ENCODE measurements at regions not wholly inside any gene's neighbourhood (a gene's known extent, or its start where the extent isn't known, plus 50 kb on each side); places are given as distances from the start of the nearest gene placed in this dataset.

DNA sequence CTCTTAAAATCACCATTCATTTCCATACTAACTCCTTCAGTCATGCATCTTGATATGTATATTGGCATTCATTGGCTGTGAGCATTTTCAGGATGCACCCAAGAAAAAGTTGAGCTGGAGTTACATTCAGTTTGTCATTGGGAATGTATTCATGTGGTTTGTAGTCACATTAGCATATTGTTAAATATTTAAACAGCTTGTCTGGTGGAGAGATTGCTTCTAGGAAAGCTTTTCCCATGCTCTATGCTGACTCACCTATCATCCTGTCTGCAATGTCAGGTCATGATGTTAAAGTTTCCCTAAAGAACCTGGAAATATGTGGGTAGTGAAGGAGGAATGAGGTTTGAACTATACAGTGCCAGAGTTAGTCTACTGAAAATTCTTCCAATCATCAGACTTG lies 583.6 kb downstream of the GALC start:
- H3K4me1 ChIP-seq (ENCODE audit: control insufficient read depth, insufficient read depth, low read length): no peaks in the 10 kb centered on the region

DNA sequence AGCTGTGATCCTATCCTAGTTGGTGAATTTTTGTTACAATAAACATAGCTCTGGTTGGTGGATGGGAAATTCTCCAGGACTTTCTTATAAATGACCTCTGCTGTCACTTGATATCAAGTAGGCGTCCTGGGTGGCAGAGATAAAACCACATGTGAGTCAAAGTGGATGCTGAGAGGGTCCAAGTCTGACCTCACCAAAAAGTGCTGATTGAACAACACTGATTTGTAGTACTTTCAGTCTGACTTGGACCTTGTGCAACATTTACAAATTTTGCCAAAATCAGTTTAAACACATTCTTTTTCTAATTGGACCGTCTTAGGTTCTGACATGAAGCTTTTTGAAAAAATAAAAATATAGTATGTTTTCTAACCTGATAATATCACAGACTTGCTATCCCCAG lies 585.6 kb downstream of the GALC start:
- intact Hi-C loops (cut with micrococcal nuclease; ENCODE audit: unreplicated experiment) (no loop called here), in situ Hi-C loops (cut with MboI) (no loop called here)
- Histone ChIP-seq H3K36me3 (ENCODE audit: control insufficient read depth in 2 of 2, insufficient read depth in 2 of 2, low read length in 1 of 2) (no peaks in the 10 kb centered on the region), H3K4me2 (ENCODE audit: control insufficient read depth, insufficient read depth) (no peak overlapping the region), H3K27ac (ENCODE audit: control insufficient read depth, insufficient read depth) (no peak overlapping the region), H3K4me1 (ENCODE audit: control insufficient read depth, insufficient read depth, low read length) (no peaks in the 10 kb centered on the region), H3K27me3 (replicated peaks in 1 of 2; ENCODE audit: control insufficient read depth in 2 of 2, insufficient read depth in 2 of 2, low read length in 1 of 2) (no peaks in the 10 kb centered on the region), H3K4me3 (no peak overlapping the region), H2AFZ (ENCODE audit: control insufficient read depth, low read depth, low read length) (no peak overlapping the region), H3K79me2 (ENCODE audit: control insufficient read depth, insufficient read depth, low read length) (no peaks in the 10 kb centered on the region), H4K20me1 (ENCODE audit: control insufficient read depth, insufficient read depth) (no peaks in the 10 kb centered on the region), H3K9me3 (replicated peaks; ENCODE audit: control insufficient read depth, insufficient read depth, low read length) (no peaks in the 10 kb centered on the region), H3K9ac (ENCODE audit: control insufficient read depth, insufficient read depth, low read length) (no peak overlapping the region)
- ChIA-PET RAD21 (ENCODE audit: unreplicated experiment) (no interaction called here), SMC1A (ENCODE audit: uncharacterized antibody, unreplicated experiment) (interaction anchor here (0.6 kb wide), 1 partner anchor 339 kb away, joined by 3 read pairs; no protein-coding TSS in a partner anchor), POLR2A (no interaction called here), CTCF (interaction anchor here (0.9 kb wide), 1 partner anchor 10 kb away, joined by 3 read pairs; no protein-coding TSS in a partner anchor)
- DNase-seq (ENCODE audit: low read depth, low spot score) (no peak), FAIRE-seq (no peak), ATAC-seq (no peak)
- 0% methylated on average over 2 of the region's 2 CpGs for WGBS (ENCODE audit: insufficient coverage, insufficient replicate concordance, low lambda C conversion rate, missing lambda C conversion rate)
- BruUV-seq (replicated peaks): no TSS peak
- TF ChIP-seq YY1 (IDR thresholded peaks at IDR 0.05; ENCODE audit: low read depth, low read length): no peak
- no peak for TF ChIP-seq HCFC1 (IDR thresholded peaks at IDR 0.05; ENCODE audit: low read length)
- TF ChIP-seq GATAD2B (conservative IDR thresholded peaks at IDR 0.05; ENCODE audit: low read depth): no peak
- TF ChIP-seq SP1 (IDR thresholded peaks at IDR 0.05; ENCODE audit: low read depth, low read length): no peak
- TF ChIP-seq CBX3 (IDR thresholded peaks at IDR 0.05; ENCODE audit: borderline replicate concordance, low read depth): no peak
- no peak for TF ChIP-seq HDAC6 (IDR thresholded peaks at IDR 0.05; ENCODE audit: unreplicated experiment)
- TF ChIP-seq, protein P1, sequence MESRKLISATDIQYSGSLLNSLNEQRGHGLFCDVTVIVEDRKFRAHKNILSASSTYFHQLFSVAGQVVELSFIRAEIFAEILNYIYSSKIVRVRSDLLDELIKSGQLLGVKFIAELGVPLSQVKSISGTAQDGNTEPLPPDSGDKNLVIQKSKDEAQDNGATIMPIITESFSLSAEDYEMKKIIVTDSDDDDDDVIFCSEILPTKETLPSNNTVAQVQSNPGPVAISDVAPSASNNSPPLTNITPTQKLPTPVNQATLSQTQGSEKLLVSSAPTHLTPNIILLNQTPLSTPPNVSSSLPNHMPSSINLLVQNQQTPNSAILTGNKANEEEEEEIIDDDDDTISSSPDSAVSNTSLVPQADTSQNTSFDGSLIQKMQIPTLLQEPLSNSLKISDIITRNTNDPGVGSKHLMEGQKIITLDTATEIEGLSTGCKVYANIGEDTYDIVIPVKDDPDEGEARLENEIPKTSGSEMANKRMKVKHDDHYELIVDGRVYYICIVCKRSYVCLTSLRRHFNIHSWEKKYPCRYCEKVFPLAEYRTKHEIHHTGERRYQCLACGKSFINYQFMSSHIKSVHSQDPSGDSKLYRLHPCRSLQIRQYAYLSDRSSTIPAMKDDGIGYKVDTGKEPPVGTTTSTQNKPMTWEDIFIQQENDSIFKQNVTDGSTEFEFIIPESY (IDR thresholded peaks at IDR 0.05): no peak
- TF ChIP-seq SIN3A (IDR thresholded peaks at IDR 0.05; ENCODE audit: low read depth, low read length): no peak
- TF ChIP-seq YBX1 (IDR thresholded peaks at IDR 0.05): no peak
- TF ChIP-seq, protein P2, sequence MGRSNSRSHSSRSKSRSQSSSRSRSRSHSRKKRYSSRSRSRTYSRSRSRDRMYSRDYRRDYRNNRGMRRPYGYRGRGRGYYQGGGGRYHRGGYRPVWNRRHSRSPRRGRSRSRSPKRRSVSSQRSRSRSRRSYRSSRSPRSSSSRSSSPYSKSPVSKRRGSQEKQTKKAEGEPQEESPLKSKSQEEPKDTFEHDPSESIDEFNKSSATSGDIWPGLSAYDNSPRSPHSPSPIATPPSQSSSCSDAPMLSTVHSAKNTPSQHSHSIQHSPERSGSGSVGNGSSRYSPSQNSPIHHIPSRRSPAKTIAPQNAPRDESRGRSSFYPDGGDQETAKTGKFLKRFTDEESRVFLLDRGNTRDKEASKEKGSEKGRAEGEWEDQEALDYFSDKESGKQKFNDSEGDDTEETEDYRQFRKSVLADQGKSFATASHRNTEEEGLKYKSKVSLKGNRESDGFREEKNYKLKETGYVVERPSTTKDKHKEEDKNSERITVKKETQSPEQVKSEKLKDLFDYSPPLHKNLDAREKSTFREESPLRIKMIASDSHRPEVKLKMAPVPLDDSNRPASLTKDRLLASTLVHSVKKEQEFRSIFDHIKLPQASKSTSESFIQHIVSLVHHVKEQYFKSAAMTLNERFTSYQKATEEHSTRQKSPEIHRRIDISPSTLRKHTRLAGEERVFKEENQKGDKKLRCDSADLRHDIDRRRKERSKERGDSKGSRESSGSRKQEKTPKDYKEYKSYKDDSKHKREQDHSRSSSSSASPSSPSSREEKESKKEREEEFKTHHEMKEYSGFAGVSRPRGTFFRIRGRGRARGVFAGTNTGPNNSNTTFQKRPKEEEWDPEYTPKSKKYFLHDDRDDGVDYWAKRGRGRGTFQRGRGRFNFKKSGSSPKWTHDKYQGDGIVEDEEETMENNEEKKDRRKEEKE (IDR thresholded peaks at IDR 0.05): no peak
- no peak for TF ChIP-seq NFXL1 (IDR thresholded peaks at IDR 0.05; ENCODE audit: borderline replicate concordance)

More for the DNA sequence above, 583.6 kb downstream of the GALC start:
- intact Hi-C loops (cut with micrococcal nuclease; ENCODE audit: unreplicated experiment): no loop called here
- no peaks in the 10 kb centered on the region for H3K9me3 ChIP-seq (replicated peaks; ENCODE audit: control insufficient read depth, insufficient read depth, low read length)
- H2AFZ ChIP-seq (ENCODE audit: control insufficient read depth, low read depth, low read length): no peak overlapping the region
- ChIA-PET SMC1A (ENCODE audit: uncharacterized antibody, unreplicated experiment) (interaction anchor here (0.7 to 0.9 kb wide), 2 partner anchors 12 to 333 kb away, joined by 3 read pairs; no protein-coding TSS in a partner anchor), RAD21 (ENCODE audit: unreplicated experiment) (interaction anchor here (0.7 kb wide), 1 partner anchor 9 kb away, joined by 3 read pairs; no protein-coding TSS in a partner anchor), CTCF (interaction anchor here (0.6 kb wide), 1 partner anchor 79 kb away, joined by 3 read pairs; no protein-coding TSS in a partner anchor), POLR2A (interaction anchor here (0.6 kb wide), 1 partner anchor 1473 kb away, joined by 3 read pairs; no protein-coding TSS in a partner anchor)
- H3K27me3 ChIP-seq (replicated peaks in 1 of 2; ENCODE audit: control insufficient read depth in 2 of 2, insufficient read depth in 2 of 2, low read length in 1 of 2): no peaks in the 10 kb centered on the region
- BruUV-seq (replicated peaks): no TSS peak
- no peak overlapping the region for H3K4me2 ChIP-seq (ENCODE audit: control insufficient read depth, insufficient read depth)
- no peaks in the 10 kb centered on the region for H4K20me1 ChIP-seq (ENCODE audit: control insufficient read depth, insufficient read depth)
- no peak overlapping the region for H3K27ac ChIP-seq (ENCODE audit: control insufficient read depth, insufficient read depth)
- FAIRE-seq (no peak), DNase-seq (ENCODE audit: low read depth, low spot score) (no peak), ATAC-seq (no peak)
- H3K36me3 ChIP-seq (ENCODE audit: control insufficient read depth in 2 of 2, insufficient read depth in 2 of 2, low read length in 1 of 2): no peaks in the 10 kb centered on the region
- no peaks in the 10 kb centered on the region for H3K79me2 ChIP-seq (ENCODE audit: control insufficient read depth, insufficient read depth, low read length)
- in situ Hi-C loops (cut with MboI): no loop called here
- TF ChIP-seq SRF (IDR thresholded peaks at IDR 0.05; ENCODE audit: low read depth in 2 of 2, low read length in 2 of 2): no peak
- no peak for TF ChIP-seq IKZF2 (IDR thresholded peaks at IDR 0.05)
- TF ChIP-seq STAT1 (conservative IDR thresholded peaks at IDR 0.05): no peak
- TF ChIP-seq NFIC (IDR thresholded peaks at IDR 0.05; ENCODE audit: low read depth, low read length): no peak
- no peak for TF ChIP-seq RAD21 (IDR thresholded peaks at IDR 0.05; ENCODE audit: insufficient read depth, low read depth, low read length)
- TF ChIP-seq CBX3 (IDR thresholded peaks at IDR 0.05; ENCODE audit: borderline replicate concordance, low read depth): no peak
- TF ChIP-seq LARP7 (IDR thresholded peaks at IDR 0.05): no peak
- H3K4me3 ChIP-seq: no peak overlapping the region
- H3K9ac ChIP-seq (ENCODE audit: control insufficient read depth, insufficient read depth, low read length): no peak overlapping the region
